H1 (cell line): ENCODE measurements at regions not wholly inside any gene's neighbourhood (a gene's known extent, or its start where the extent isn't known, plus 50 kb on each side); places are given as distances from the start of the nearest gene placed in this dataset.

Experiments
- CTCF ChIA-PET: fragments of 300-600 bp; sonication (Branson Sonifier 250); formaldehyde crosslinking; loops from one replicate; lab custom pipeline; 2021; ENCODE audit not compliant: partially characterized antibody; lab: Charles Lee
- POLR2A ChIA-PET: fragments of 300-600 bp; sonication (Branson Sonifier 250); formaldehyde crosslinking; loops from one replicate; lab custom pipeline; 2021; ENCODE audit warnings: inconsistent platforms; ENCODE audit not compliant: partially characterized antibody; lab: Charles Lee
- DNase-seq, 2 experiments: peaks; one replicate each; pipeline versions ENCODE4 v3.0.0 to v3.0.0-alpha.2; 2010 to 2022; ENCODE audit warnings: low spot score in 2 of 2, low read depth in 1 of 2, mixed read lengths in 1 of 2
- FAIRE-seq: peaks from 2 replicates; lab custom pipeline; 2011; peaks lifted over from hg19 to GRCh38; lab: Jason Lieb, UNC
- H2AFZ ChIP-seq: 2 replicates; pipeline ENCODE4 v1.8.1; 2012; ENCODE audit warnings: low read length, inconsistent platforms
- H2AK5ac ChIP-seq: 2 replicates; pipeline ENCODE4 v1.6.1; 2013; ENCODE audit warnings: low read depth, low read length
- H2BK120ac ChIP-seq: replicated peaks from 2 replicates; pipeline ENCODE3; 2013; ENCODE audit warnings: low read depth, low read length, inconsistent platforms
- H2BK12ac ChIP-seq: 2 replicates; pipeline ENCODE4 v1.6.1; 2013; ENCODE audit warnings: low read depth, low read length
- H2BK15ac ChIP-seq: 2 replicates; pipeline ENCODE4 v1.6.1; 2013; ENCODE audit warnings: low read length
- H2BK20ac ChIP-seq: 2 replicates; pipeline ENCODE4 v1.6.1; 2013; ENCODE audit warnings: low read length
- H2BK5ac ChIP-seq: 2 replicates; pipeline ENCODE4 v1.6.1; 2013; ENCODE audit warnings: low read depth, low read length
- H3K14ac ChIP-seq: 2 replicates; pipeline ENCODE4 v1.6.1; 2013; ENCODE audit warnings: inconsistent platforms; ENCODE audit not compliant: insufficient read length
- H3K18ac ChIP-seq: 2 replicates; pipeline ENCODE4 v1.6.1; 2013; ENCODE audit warnings: low read length; ENCODE audit errors: extremely low read depth
- H3K23ac ChIP-seq: 2 replicates; pipeline ENCODE4 v1.6.1; 2013; ENCODE audit warnings: inconsistent platforms; ENCODE audit not compliant: insufficient read length
- H3K23me2 ChIP-seq: 2 replicates; pipeline ENCODE4 v1.6.1; 2013; ENCODE audit warnings: low read depth, low read length
- H3K27ac ChIP-seq: 2 replicates; pipeline ENCODE4 v1.6.1; 2011; ENCODE audit warnings: low read depth, low read length, inconsistent platforms
- H3K27me3 ChIP-seq, 4 experiments: replicated peaks in 1 of 4; 1 replicate in 1 of 4; 2 replicates in 3 of 4; pipeline versions ENCODE4 v1.6.1 to v1.8.1; 2011 to 2013; ENCODE audit warnings: low read length in 3 of 4, mild to moderate bottlenecking in 3 of 4, inconsistent platforms in 2 of 4, mixed read lengths in 2 of 4, moderate library complexity in 1 of 4; ENCODE audit not compliant: control insufficient read depth in 3 of 4, insufficient read depth in 3 of 4; ENCODE audit errors: extremely low read depth in 1 of 4
- H3K36me3 ChIP-seq, 4 experiments: 2 replicates each; pipeline versions ENCODE4 v1.6.1 to v1.8.1; 2011 to 2013; ENCODE audit warnings: mild to moderate bottlenecking in 4 of 4, low read length in 3 of 4, moderate library complexity in 2 of 4, control low read depth in 1 of 4, inconsistent platforms in 1 of 4; ENCODE audit not compliant: insufficient read depth in 4 of 4, control insufficient read depth in 2 of 4
- H3K4ac ChIP-seq: replicated peaks from 2 replicates; pipeline ENCODE3; 2013; ENCODE audit warnings: low read length, low read depth, mixed read lengths, inconsistent platforms; ENCODE audit not compliant: insufficient read length
- H3K4me1 ChIP-seq, 4 experiments: replicated peaks in 1 of 4; 1 replicate in 1 of 4; 2 replicates in 3 of 4; pipeline versions ENCODE4 v1.6.1 to v1.8.1; 2011 to 2013; ENCODE audit warnings: low read length in 3 of 4, inconsistent platforms in 2 of 4, mixed read lengths in 1 of 4; ENCODE audit not compliant: insufficient read depth in 4 of 4, control insufficient read depth in 3 of 4
- H3K4me2 ChIP-seq, 2 experiments: 2 replicates each; pipeline versions ENCODE4 v1.6.1 to v1.8.1; 2011 to 2013; ENCODE audit warnings: low read depth in 2 of 2, low read length in 2 of 2, control low read depth in 1 of 2, inconsistent platforms in 1 of 2, mild to moderate bottlenecking in 1 of 2; ENCODE audit not compliant: insufficient read depth in 1 of 2
- H3K4me3 ChIP-seq, 4 experiments: fragments of 200-600, 300-600 bp in 1 of 4; sonication (generic), shearing (Covaris generic), sonication (Bioruptor Twin) in 1 of 4; 2 replicates each; pipeline versions ENCODE4 v1.5.1 to v1.8.1; 2011 to 2016; ENCODE audit warnings: low read length in 4 of 4, low read depth in 3 of 4, control low read depth in 2 of 4, inconsistent platforms in 2 of 4, mild to moderate bottlenecking in 2 of 4, mixed read lengths in 1 of 4, moderate library complexity in 1 of 4; ENCODE audit not compliant: insufficient read depth in 2 of 4; ENCODE audit errors: extremely low read depth in 1 of 4
- H3K56ac ChIP-seq: replicated peaks from 2 replicates; pipeline ENCODE3; 2013; ENCODE audit warnings: low read depth, mild to moderate bottlenecking, mixed read lengths, low read length, inconsistent platforms; ENCODE audit not compliant: insufficient read length
- H3K79me1 ChIP-seq: 2 replicates; pipeline ENCODE4 v1.6.1; 2013; ENCODE audit warnings: low read depth, low read length, control low read depth
- H3K79me2 ChIP-seq, 2 experiments: 2 replicates each; pipeline versions ENCODE4 v1.6.1 to v1.8.1; 2012 to 2013; ENCODE audit warnings: low read length in 2 of 2, mild to moderate bottlenecking in 2 of 2, inconsistent platforms in 1 of 2; ENCODE audit not compliant: insufficient read depth in 2 of 2, control insufficient read depth in 1 of 2
- H3K9ac ChIP-seq, 4 experiments: replicated peaks in 1 of 4; 1 replicate in 1 of 4; 2 replicates in 3 of 4; pipeline versions ENCODE4 v1.6.1 to v1.8.1; 2011 to 2013; ENCODE audit warnings: low read depth in 3 of 4, low read length in 3 of 4, control low read depth in 2 of 4, mild to moderate bottlenecking in 2 of 4, moderate library complexity in 2 of 4, inconsistent platforms in 1 of 4; ENCODE audit errors: extremely low read depth in 1 of 4
- H3K9me3 ChIP-seq, 2 experiments: 2 replicates each; pipeline versions ENCODE4 v1.6.1 to v1.8.1; 2012 to 2013; ENCODE audit warnings: mild to moderate bottlenecking in 2 of 2, moderate library complexity in 2 of 2, control low read depth in 1 of 2, inconsistent platforms in 1 of 2, low read depth in 1 of 2, low read length in 1 of 2, mixed read lengths in 1 of 2; ENCODE audit not compliant: insufficient read depth in 2 of 2
- H4K20me1 ChIP-seq, 2 experiments: replicated peaks in 1 of 2; 2 replicates each; pipeline versions ENCODE3 to v1.8.1; 2011 to 2013; ENCODE audit warnings: inconsistent platforms in 2 of 2, low read length in 2 of 2, mild to moderate bottlenecking in 1 of 2; ENCODE audit not compliant: insufficient read depth in 2 of 2, control insufficient read depth in 1 of 2
- H4K5ac ChIP-seq: 2 replicates; pipeline ENCODE4 v1.6.1; 2013; ENCODE audit warnings: low read length, low read depth, mixed read lengths, inconsistent platforms; ENCODE audit not compliant: insufficient read length
- H4K8ac ChIP-seq: 2 replicates; pipeline ENCODE4 v1.8.0; 2013; ENCODE audit warnings: mild to moderate bottlenecking, moderate library complexity, low read length, inconsistent platforms; ENCODE audit not compliant: insufficient read depth; ENCODE audit errors: extremely low read depth
- H4K91ac ChIP-seq: replicated peaks from 2 replicates; pipeline ENCODE3; 2013; ENCODE audit warnings: low read length, mixed read lengths, inconsistent platforms; ENCODE audit not compliant: insufficient read length
- KDM4A ChIP-seq: IDR thresholded peaks from one replicate; pipeline ENCODE4 v1.7.1; 2012; ENCODE audit warnings: low read depth, mild to moderate bottlenecking, moderate library complexity, low read length, inconsistent platforms; ENCODE audit not compliant: severe bottlenecking
- WGBS, 2 experiments: shearing (Covaris generic) in 1 of 2; methylation state at CpG; one replicate each; pipeline versions ENCODE4 v1.1.6 to v1.1.7; 2013 to 2015; ENCODE audit warnings: low lambda C conversion rate in 2 of 2, mixed read lengths in 2 of 2, inconsistent platforms in 1 of 2, low coverage in 1 of 2, missing lambda C conversion rate in 1 of 2; ENCODE audit not compliant: insufficient replicate concordance in 2 of 2, insufficient coverage in 1 of 2, insufficient read length in 1 of 2; ENCODE audit errors: extremely low coverage in 1 of 2, missing lambda C conversion rate in 1 of 2; 5-methylcytosine and 5-hydroxymethylcytosine counted together

GRCh38 chr1:5242850-5243249 is 588.4 kb downstream of the AJAP1 start:
- Histone ChIP-seq H2BK15ac (no peak overlapping the region), H3K23me2 (no peaks in the 10 kb centered on the region; the same call in 1 of the 2 replicates), H4K91ac (no peak overlapping the region), H3K18ac (no peak overlapping the region), H2AK5ac (no peak overlapping the region), H3K79me1 (no peaks in the 10 kb centered on the region), H3K4me1 (no peaks in the 10 kb centered on the region), H3K56ac (no peak overlapping the region), H2BK20ac (no peak overlapping the region), H2BK120ac (no peak overlapping the region), H3K79me2 (no peaks in the 10 kb centered on the region), H3K23ac (no peak overlapping the region), H4K20me1 (no peaks in the 10 kb centered on the region), H3K27me3 (no peaks in the 10 kb centered on the region; a peak in 3 of 7 replicates), H3K9me3 (no peaks in the 10 kb centered on the region), H3K4ac (no peak overlapping the region), H3K4me2 (no peak overlapping the region), H3K14ac (no peak overlapping the region), H3K4me3 (no peak overlapping the region), H2BK5ac (no peak overlapping the region), H4K8ac (no peak overlapping the region), H3K9ac (no peak overlapping the region), H4K5ac (no peak overlapping the region), H2BK12ac (no peak overlapping the region), H3K36me3 (no peaks in the 10 kb centered on the region), H2AFZ (no peak overlapping the region), H3K27ac (no peak overlapping the region)
- ChIA-PET POLR2A (no interaction called here), CTCF (interaction anchor here (1.7 kb wide), 1 partner anchor 9 kb away, joined by 4 read pairs; no protein-coding TSS in a partner anchor)
- FAIRE-seq (no peak), DNase-seq (no peak)
- TF ChIP-seq KDM4A = no peak
- 54% methylated on average over 5 of the region's 5 CpGs; no CpG with 5 or more reads in 1 of the 2 experiments for WGBS, 2 experiments
